Large intestine (tissue), 3 donors: ENCODE measurements at regions not wholly inside any gene's neighbourhood (a gene's known extent, or its start where the extent isn't known, plus 50 kb on each side); places are given as distances from the start of the nearest gene placed in this dataset.
"Not testable (repeated sequence)": the region's sequence is repeated elsewhere in the genome, so short reads cannot be mapped to it uniquely, and the experiment has no call there.

Experiments used
- DNase-seq, 2 donors: peaks; one replicate each; pipeline versions ENCODE4 v3.0.0 to v3.0.0-alpha.2; 2013
- H3K27ac ChIP-seq: one replicate; pipeline ENCODE4 v1.5.1; 2013; ENCODE audit warnings: low read length
- H3K27me3 ChIP-seq: 2 replicates; pipeline ENCODE4 v1.6.1; 2013; ENCODE audit warnings: low read length; ENCODE audit not compliant: control insufficient read depth, insufficient read depth
- H3K36me3 ChIP-seq: 2 replicates; pipeline ENCODE4 v1.6.1; 2013; ENCODE audit warnings: low read length; ENCODE audit not compliant: control insufficient read depth, insufficient read depth
- H3K4me1 ChIP-seq: one replicate; pipeline ENCODE4 v1.6.1; 2013; ENCODE audit warnings: low read length; ENCODE audit not compliant: control insufficient read depth, insufficient read depth
- H3K4me3 ChIP-seq: one replicate; pipeline ENCODE4 v1.5.1; 2013; ENCODE audit warnings: low read length
- H3K9me3 ChIP-seq: one replicate; pipeline ENCODE4 v1.6.1; 2013; ENCODE audit warnings: mild to moderate bottlenecking, low read depth, low read length, moderate library complexity; ENCODE audit not compliant: control insufficient read depth
- WGBS: methylation state at CpG from one replicate; pipeline ENCODE4 v1.1.5; 2013; ENCODE audit warnings: low lambda C conversion rate; ENCODE audit not compliant: insufficient coverage; 5-methylcytosine and 5-hydroxymethylcytosine counted together

GRCh38 chr2:209311948-209312347, 111.9 kb upstream of the MAP2 start:
- no CpG with 5 or more reads among the region's 2 CpGs for WGBS
- no peak for DNase-seq
- H3K4me3 ChIP-seq: no peak overlapping the region
- H3K36me3 ChIP-seq: no peaks in the 10 kb centered on the region
- no peaks in the 10 kb centered on the region for H3K4me1 ChIP-seq
- H3K27ac ChIP-seq: no peak overlapping the region
- H3K9me3 ChIP-seq: no peaks in the 10 kb centered on the region
- no peaks in the 10 kb centered on the region for H3K27me3 ChIP-seq

- not testable (repeated sequence) for DNase-seq, H3K4me3 ChIP-seq, H3K27ac ChIP-seq, H3K9me3 ChIP-seq, H3K27me3 ChIP-seq, H3K36me3 ChIP-seq, H3K4me1 ChIP-seq
- WGBS: no CpG with 5 or more reads among the region's 1 CpG
These were observed 111.4 kb upstream of the MAP2 start for GRCh38 chr2:209312450-209312849.

- no peak overlapping the region for H3K27ac ChIP-seq
- no peak overlapping the region for H3K4me3 ChIP-seq
- 92% methylated on average over 2 of the region's 2 CpGs for WGBS
- H3K27me3 ChIP-seq: no peaks in the 10 kb centered on the region
- no peaks in the 10 kb centered on the region for H3K36me3 ChIP-seq
- no peak for DNase-seq
- no peaks in the 10 kb centered on the region for H3K9me3 ChIP-seq
- H3K4me1 ChIP-seq: no peaks in the 10 kb centered on the region
These were observed 109.2 kb upstream of the MAP2 start for GRCh38 chr2:209314653-209315052.

- H3K27ac ChIP-seq: no peak overlapping the region
- H3K36me3 ChIP-seq: no peaks in the 10 kb centered on the region
- DNase-seq: no peak
- no peaks in the 10 kb centered on the region for H3K4me1 ChIP-seq
- H3K27me3 ChIP-seq: no peaks in the 10 kb centered on the region
- no peak overlapping the region for H3K4me3 ChIP-seq
- no peaks in the 10 kb centered on the region for H3K9me3 ChIP-seq
- no CpG with 5 or more reads among the region's 2 CpGs for WGBS
These were observed 107.7 kb upstream of the MAP2 start for GRCh38 chr2:209316141-209316540.

GRCh38 chr2:209321076-209321475, 102.8 kb upstream of the MAP2 start:
- no peak overlapping the region for H3K4me3 ChIP-seq
- no CpG with 5 or more reads among the region's 3 CpGs for WGBS
- no peaks in the 10 kb centered on the region for H3K9me3 ChIP-seq
- H3K36me3 ChIP-seq: no peaks in the 10 kb centered on the region
- no peak for DNase-seq
- H3K4me1 ChIP-seq: no peaks in the 10 kb centered on the region
- H3K27me3 ChIP-seq: no peaks in the 10 kb centered on the region
- no peak overlapping the region for H3K27ac ChIP-seq

GRCh38 chr2:209321581-209321980, 102.3 kb upstream of the MAP2 start:
- Histone ChIP-seq H3K36me3 (no peaks in the 10 kb centered on the region), H3K27me3 (no peaks in the 10 kb centered on the region), H3K4me1 (no peaks in the 10 kb centered on the region), H3K9me3 (no peaks in the 10 kb centered on the region), H3K4me3 (no peak overlapping the region), H3K27ac (no peak overlapping the region)
- no peak for DNase-seq
- no CpG with 5 or more reads among the region's 3 CpGs for WGBS

- H3K27ac ChIP-seq: no peak overlapping the region
- no peak overlapping the region for H3K4me3 ChIP-seq
- no CpG with 5 or more reads among the region's 1 CpG for WGBS
- no peaks in the 10 kb centered on the region for H3K27me3 ChIP-seq
- no peak for DNase-seq
- no peaks in the 10 kb centered on the region for H3K9me3 ChIP-seq
- H3K4me1 ChIP-seq: no peaks in the 10 kb centered on the region
- H3K36me3 ChIP-seq: no peaks in the 10 kb centered on the region
These were observed 101.8 kb upstream of the MAP2 start for GRCh38 chr2:209322041-209322440.

- no peak for DNase-seq
- H3K4me3 ChIP-seq: no peak overlapping the region
- H3K27ac ChIP-seq: no peak overlapping the region
- no peaks in the 10 kb centered on the region for H3K36me3 ChIP-seq
- no peaks in the 10 kb centered on the region for H3K9me3 ChIP-seq
- H3K4me1 ChIP-seq: no peaks in the 10 kb centered on the region
- H3K27me3 ChIP-seq: no peaks in the 10 kb centered on the region
- WGBS: no CpG with 5 or more reads among the region's 5 CpGs
These were observed 100.8 kb upstream of the MAP2 start for GRCh38 chr2:209322905-209323512.

GRCh38 chr2:209323738-209324137, 100.1 kb upstream of the MAP2 start:
- no peaks in the 10 kb centered on the region for H3K36me3 ChIP-seq
- no peaks in the 10 kb centered on the region for H3K4me1 ChIP-seq
- DNase-seq: no peak
- H3K27me3 ChIP-seq: no peaks in the 10 kb centered on the region
- no peaks in the 10 kb centered on the region for H3K9me3 ChIP-seq
- H3K4me3 ChIP-seq: no peak overlapping the region
- WGBS: no CpG with 5 or more reads among the region's 2 CpGs
- no peak overlapping the region for H3K27ac ChIP-seq

- no peaks in the 10 kb centered on the region for H3K9me3 ChIP-seq
- DNase-seq: no peak
- H3K4me1 ChIP-seq: no peaks in the 10 kb centered on the region
- H3K36me3 ChIP-seq: no peaks in the 10 kb centered on the region
- no peaks in the 10 kb centered on the region for H3K27me3 ChIP-seq
- H3K27ac ChIP-seq: no peak overlapping the region
- H3K4me3 ChIP-seq: no peak overlapping the region
These were observed 99.6 kb upstream of the MAP2 start for GRCh38 chr2:209324281-209324680.

GRCh38 chr2:209331291-209331844, 92.5 kb upstream of the MAP2 start:
- WGBS: no CpG with 5 or more reads among the region's 1 CpG
- Histone ChIP-seq H3K27ac (no peak overlapping the region), H3K4me3 (no peak overlapping the region), H3K4me1 (no peaks in the 10 kb centered on the region), H3K9me3 (no peaks in the 10 kb centered on the region), H3K27me3 (no peaks in the 10 kb centered on the region), H3K36me3 (no peaks in the 10 kb centered on the region)
- no peak for DNase-seq
